ENCODE measurements at regions not wholly inside any gene's neighbourhood (a gene's known extent, or its start where the extent isn't known, plus 50 kb on each side); places are given as distances from the start of the nearest gene placed in this dataset.

DNA sequence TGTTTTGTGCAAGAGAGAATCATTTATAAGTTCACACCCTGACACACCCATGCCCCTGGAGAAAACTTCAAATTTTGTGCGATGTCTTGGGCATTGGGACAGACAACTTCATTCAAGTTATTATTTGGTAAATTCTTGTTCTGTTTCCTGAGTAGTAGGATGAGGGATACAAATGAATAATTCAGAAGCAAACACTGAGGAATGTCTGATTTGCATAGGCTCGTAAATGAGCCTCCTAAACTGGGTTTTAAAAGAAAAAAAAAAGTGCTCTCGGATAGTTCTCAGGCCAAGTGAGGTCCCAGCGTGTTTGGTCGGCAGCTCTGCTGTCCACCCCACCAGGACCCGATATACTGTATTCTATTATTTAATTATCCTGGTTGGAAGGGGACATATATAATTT lies 134.7 kb upstream of the CPM start:
- TF ChIP-seq, protein P1, sequence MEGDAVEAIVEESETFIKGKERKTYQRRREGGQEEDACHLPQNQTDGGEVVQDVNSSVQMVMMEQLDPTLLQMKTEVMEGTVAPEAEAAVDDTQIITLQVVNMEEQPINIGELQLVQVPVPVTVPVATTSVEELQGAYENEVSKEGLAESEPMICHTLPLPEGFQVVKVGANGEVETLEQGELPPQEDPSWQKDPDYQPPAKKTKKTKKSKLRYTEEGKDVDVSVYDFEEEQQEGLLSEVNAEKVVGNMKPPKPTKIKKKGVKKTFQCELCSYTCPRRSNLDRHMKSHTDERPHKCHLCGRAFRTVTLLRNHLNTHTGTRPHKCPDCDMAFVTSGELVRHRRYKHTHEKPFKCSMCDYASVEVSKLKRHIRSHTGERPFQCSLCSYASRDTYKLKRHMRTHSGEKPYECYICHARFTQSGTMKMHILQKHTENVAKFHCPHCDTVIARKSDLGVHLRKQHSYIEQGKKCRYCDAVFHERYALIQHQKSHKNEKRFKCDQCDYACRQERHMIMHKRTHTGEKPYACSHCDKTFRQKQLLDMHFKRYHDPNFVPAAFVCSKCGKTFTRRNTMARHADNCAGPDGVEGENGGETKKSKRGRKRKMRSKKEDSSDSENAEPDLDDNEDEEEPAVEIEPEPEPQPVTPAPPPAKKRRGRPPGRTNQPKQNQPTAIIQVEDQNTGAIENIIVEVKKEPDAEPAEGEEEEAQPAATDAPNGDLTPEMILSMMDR (IDR thresholded peaks at IDR 0.05) = no peak
- no peak for TF ChIP-seq POLR2AphosphoS5 (IDR thresholded peaks at IDR 0.05)
- no peak for TF ChIP-seq POLR2A (IDR thresholded peaks at IDR 0.05)
